ENCODE measurements at regions not wholly inside any gene's neighbourhood (a gene's known extent, or its start where the extent isn't known, plus 50 kb on each side); places are given as distances from the start of the nearest gene placed in this dataset.
"Not testable (repeated sequence)": the region's sequence is repeated elsewhere in the genome, so short reads cannot be mapped to it uniquely, and the experiment has no call there.

DNA sequence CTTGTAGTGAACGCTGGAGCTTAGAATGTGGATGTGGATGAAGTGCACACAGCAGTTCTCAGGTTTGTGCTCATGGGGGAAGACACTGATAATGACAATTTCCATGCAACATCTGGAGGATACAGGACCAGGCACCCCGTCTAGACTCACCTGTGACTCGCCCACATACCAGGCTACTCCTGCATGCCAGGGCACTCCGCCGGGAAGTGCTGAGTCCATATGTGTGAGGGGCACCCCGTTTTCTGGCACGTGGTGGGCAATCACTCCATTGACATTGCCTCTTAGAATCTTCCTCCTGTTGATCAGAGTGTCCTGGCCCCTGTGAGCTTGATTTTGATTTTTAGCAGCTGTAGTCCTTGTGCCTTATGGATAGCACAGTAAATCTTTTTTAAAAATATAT is 90.9 kb upstream of the LRPAP1 start:
- H3K27me3 ChIP-seq (ENCODE audit: control insufficient read depth in 1 of 2, insufficient read depth in 2 of 2, low read length in 2 of 2), result no peaks in the 10 kb centered on the region
- H3K4me3 ChIP-seq (ENCODE audit: low read depth in 1 of 2, low read length in 2 of 2), result no peak overlapping the region
- WGBS, 2 donors, result 69 to 76% methylated on average over 7 of the region's 7 CpGs
- H3K36me3 ChIP-seq (ENCODE audit: control insufficient read depth in 2 of 2, insufficient read depth in 2 of 2, low read length in 1 of 2), result no peaks in the 10 kb centered on the region
- H3K4me1 ChIP-seq (ENCODE audit: control insufficient read depth in 2 of 2, insufficient read depth in 2 of 2, low read length in 1 of 2), result no peaks in the 10 kb centered on the region
- H3K27ac ChIP-seq (ENCODE audit: low read depth in 2 of 2, low read length in 1 of 2), result no peak overlapping the region
- H3K9me3 ChIP-seq (ENCODE audit: control insufficient read depth in 2 of 2, insufficient read depth in 1 of 2, low read depth in 1 of 2, low read length in 1 of 2), result no peaks in the 10 kb centered on the region

DNA sequence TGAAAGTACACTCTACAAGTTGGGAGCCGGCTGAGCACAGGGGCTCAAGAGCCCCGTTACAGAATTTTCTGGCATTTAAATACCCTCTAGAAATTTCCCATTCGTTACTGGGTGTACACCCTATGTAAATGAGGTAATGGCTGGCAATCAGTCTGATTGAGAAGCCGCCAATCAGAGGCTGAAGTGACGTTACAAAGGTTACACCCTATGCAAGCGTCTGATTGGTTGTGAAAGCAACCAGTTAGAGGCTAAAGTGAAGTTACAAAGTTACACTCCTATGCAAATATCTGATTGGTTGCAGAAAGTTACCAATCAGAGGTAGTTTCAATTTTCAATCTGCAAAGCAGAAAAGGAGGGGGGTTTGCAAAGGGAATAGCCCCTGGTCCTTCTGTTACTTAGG is 88.1 kb upstream of the LRPAP1 start:
- WGBS, 2 donors, result 49 to 51% methylated on average over 6 of the region's 6 CpGs
- not testable (repeated sequence) for H3K27me3 ChIP-seq (ENCODE audit: control insufficient read depth in 1 of 2, insufficient read depth in 2 of 2, low read length in 2 of 2); H3K4me3 ChIP-seq (ENCODE audit: low read depth in 1 of 2, low read length in 2 of 2); H3K4me1 ChIP-seq (ENCODE audit: control insufficient read depth in 2 of 2, insufficient read depth in 2 of 2, low read length in 1 of 2); H3K27ac ChIP-seq (ENCODE audit: low read depth in 2 of 2, low read length in 1 of 2); H3K9me3 ChIP-seq (ENCODE audit: control insufficient read depth in 2 of 2, insufficient read depth in 1 of 2, low read depth in 1 of 2, low read length in 1 of 2); H3K36me3 ChIP-seq (ENCODE audit: control insufficient read depth in 2 of 2, insufficient read depth in 2 of 2, low read length in 1 of 2)

GRCh38 chr4:3619698-3620097 is 87.5 kb upstream of the LRPAP1 start:
- H3K27ac ChIP-seq (ENCODE audit: low read depth in 2 of 2, low read length in 1 of 2); H3K9me3 ChIP-seq (ENCODE audit: control insufficient read depth in 2 of 2, insufficient read depth in 1 of 2, low read depth in 1 of 2, low read length in 1 of 2); H3K4me3 ChIP-seq (ENCODE audit: low read depth in 1 of 2, low read length in 2 of 2); H3K27me3 ChIP-seq (ENCODE audit: control insufficient read depth in 1 of 2, insufficient read depth in 2 of 2, low read length in 2 of 2); H3K4me1 ChIP-seq (ENCODE audit: control insufficient read depth in 2 of 2, insufficient read depth in 2 of 2, low read length in 1 of 2); H3K36me3 ChIP-seq (ENCODE audit: control insufficient read depth in 2 of 2, insufficient read depth in 2 of 2, low read length in 1 of 2): not testable (repeated sequence)
- WGBS, 2 donors, result 83 to 88% methylated on average over 4 of the region's 4 CpGs

DNA sequence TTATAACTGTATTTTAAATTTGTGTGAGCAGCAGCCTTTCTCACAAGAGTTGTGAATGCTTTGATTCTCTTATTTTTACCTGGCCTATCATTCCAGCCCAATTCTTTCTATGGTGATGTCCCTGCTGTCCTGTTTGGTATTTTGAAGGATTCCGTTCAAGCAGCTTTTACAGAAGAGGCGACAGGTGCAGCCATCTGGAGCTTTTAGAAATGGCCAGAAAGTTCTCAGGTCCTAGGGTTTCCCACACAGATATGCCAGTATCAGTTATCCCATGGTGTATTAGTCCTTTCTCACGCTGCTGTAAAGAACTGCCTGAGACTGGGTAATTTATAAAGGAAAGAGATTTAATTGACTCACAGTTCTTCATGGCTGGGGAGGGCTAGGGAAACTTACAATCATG is 86.1 kb upstream of the LRPAP1 start:
- not testable (repeated sequence) for H3K27me3 ChIP-seq (ENCODE audit: control insufficient read depth in 1 of 2, insufficient read depth in 2 of 2, low read length in 2 of 2); H3K36me3 ChIP-seq (ENCODE audit: control insufficient read depth in 2 of 2, insufficient read depth in 2 of 2, low read length in 1 of 2); H3K27ac ChIP-seq (ENCODE audit: low read depth in 2 of 2, low read length in 1 of 2); H3K4me1 ChIP-seq (ENCODE audit: control insufficient read depth in 2 of 2, insufficient read depth in 2 of 2, low read length in 1 of 2); H3K9me3 ChIP-seq (ENCODE audit: control insufficient read depth in 2 of 2, insufficient read depth in 1 of 2, low read depth in 1 of 2, low read length in 1 of 2); H3K4me3 ChIP-seq (ENCODE audit: low read depth in 1 of 2, low read length in 2 of 2)
- 77 to 81% methylated on average over 3 of the region's 3 CpGs for WGBS, 2 donors

- WGBS, 2 donors, result 78 to 80% methylated on average over 40 of the region's 40 CpGs
- no peaks in the 10 kb centered on the region for H3K36me3 ChIP-seq (ENCODE audit: control insufficient read depth in 2 of 2, insufficient read depth in 2 of 2, low read length in 1 of 2)
- no peaks in the 10 kb centered on the region for H3K4me1 ChIP-seq (ENCODE audit: control insufficient read depth in 2 of 2, insufficient read depth in 2 of 2, low read length in 1 of 2)
- H3K27me3 ChIP-seq (ENCODE audit: control insufficient read depth in 1 of 2, insufficient read depth in 2 of 2, low read length in 2 of 2), result no peaks in the 10 kb centered on the region
- no peak overlapping the region for H3K27ac ChIP-seq (ENCODE audit: low read depth in 2 of 2, low read length in 1 of 2)
- no peak overlapping the region for H3K4me3 ChIP-seq (ENCODE audit: low read depth in 1 of 2, low read length in 2 of 2)
- peaks cover 3 to 5% of the 10 kb centered on the region in 2 donors for H3K9me3 ChIP-seq (ENCODE audit: control insufficient read depth in 2 of 2, insufficient read depth in 1 of 2, low read depth in 1 of 2, low read length in 1 of 2)
Observed at GRCh38 chr4:3615386-3616286, 83.4 kb upstream of the LRPAP1 start.

DNA sequence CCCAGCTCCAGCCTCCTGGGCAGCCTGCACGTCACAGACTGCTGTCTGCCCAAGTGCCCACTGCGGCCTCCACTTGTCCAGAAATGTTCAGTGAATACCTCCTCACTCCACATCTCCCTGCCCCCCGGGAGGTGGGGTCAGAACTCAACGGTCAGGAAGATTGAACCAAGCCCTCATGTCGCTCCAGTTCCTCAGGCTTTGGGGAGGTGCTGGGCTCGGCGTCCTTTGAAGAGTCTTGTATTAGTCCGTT is 82.4 kb upstream of the LRPAP1 start:
- 81 to 85% methylated on average over 8 of the region's 8 CpGs for WGBS, 2 donors
- peaks cover 3 to 5% of the 10 kb centered on the region in 2 donors for H3K9me3 ChIP-seq (ENCODE audit: control insufficient read depth in 2 of 2, insufficient read depth in 1 of 2, low read depth in 1 of 2, low read length in 1 of 2)
- no peak overlapping the region for H3K27ac ChIP-seq (ENCODE audit: low read depth in 2 of 2, low read length in 1 of 2)
- no peaks in the 10 kb centered on the region for H3K36me3 ChIP-seq (ENCODE audit: control insufficient read depth in 2 of 2, insufficient read depth in 2 of 2, low read length in 1 of 2)
- H3K4me1 ChIP-seq (ENCODE audit: control insufficient read depth in 2 of 2, insufficient read depth in 2 of 2, low read length in 1 of 2), result no peaks in the 10 kb centered on the region
- H3K4me3 ChIP-seq (ENCODE audit: low read depth in 1 of 2, low read length in 2 of 2), result no peak overlapping the region
- H3K27me3 ChIP-seq (ENCODE audit: control insufficient read depth in 1 of 2, insufficient read depth in 2 of 2, low read length in 2 of 2), result no peaks in the 10 kb centered on the region

DNA sequence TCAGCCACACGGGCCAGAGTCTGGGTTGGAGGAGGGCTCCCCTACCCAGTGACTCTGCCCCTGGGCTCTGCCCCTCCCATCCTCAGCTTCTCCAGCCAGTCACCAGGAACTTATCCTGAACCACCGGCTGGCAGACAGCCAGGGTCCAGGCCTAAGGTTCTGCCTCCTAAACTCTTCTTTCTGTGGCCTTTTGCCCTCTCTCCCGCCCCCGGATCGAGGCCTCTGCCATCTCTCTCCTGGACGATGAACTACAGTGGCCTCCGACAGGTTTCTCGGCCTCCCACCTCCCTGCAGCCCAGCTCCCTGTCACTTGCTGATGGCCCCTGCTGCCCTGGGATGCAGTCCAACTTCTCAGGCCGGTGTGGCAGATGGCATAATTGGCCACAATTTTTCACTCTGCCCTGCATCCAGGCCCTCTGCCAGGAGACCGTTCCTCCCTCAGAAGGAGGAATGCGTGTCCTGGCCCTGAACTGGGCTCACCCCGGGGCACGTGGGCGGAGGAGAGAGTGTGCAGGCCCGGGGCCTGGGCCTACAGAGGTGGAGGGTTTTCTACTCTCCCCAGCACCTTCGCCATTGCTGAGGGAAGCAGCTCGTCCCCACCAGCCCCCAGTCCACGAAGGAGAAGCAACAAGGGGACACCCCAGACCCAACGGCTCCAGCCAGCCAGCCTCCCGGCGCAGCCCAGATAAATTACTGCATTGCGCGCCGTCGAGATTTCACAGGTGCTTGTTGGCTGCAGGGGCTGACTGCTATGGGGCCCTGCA is 81.9 kb upstream of the LRPAP1 start:
- Histone ChIP-seq H3K36me3 (ENCODE audit: control insufficient read depth in 2 of 2, insufficient read depth in 2 of 2, low read length in 1 of 2) (no peaks in the 10 kb centered on the region), H3K27ac (ENCODE audit: low read depth in 2 of 2, low read length in 1 of 2) (no peak overlapping the region), H3K27me3 (ENCODE audit: control insufficient read depth in 1 of 2, insufficient read depth in 2 of 2, low read length in 2 of 2) (no peaks in the 10 kb centered on the region), H3K4me3 (ENCODE audit: low read depth in 1 of 2, low read length in 2 of 2) (no peak overlapping the region), H3K4me1 (ENCODE audit: control insufficient read depth in 2 of 2, insufficient read depth in 2 of 2, low read length in 1 of 2) (no peaks in the 10 kb centered on the region), H3K9me3 (ENCODE audit: control insufficient read depth in 2 of 2, insufficient read depth in 1 of 2, low read depth in 1 of 2, low read length in 1 of 2) (peaks cover 3 to 5% of the 10 kb centered on the region in 2 donors)
- WGBS, 2 donors, result 61 to 63% methylated on average over 25 of the region's 25 CpGs

DNA sequence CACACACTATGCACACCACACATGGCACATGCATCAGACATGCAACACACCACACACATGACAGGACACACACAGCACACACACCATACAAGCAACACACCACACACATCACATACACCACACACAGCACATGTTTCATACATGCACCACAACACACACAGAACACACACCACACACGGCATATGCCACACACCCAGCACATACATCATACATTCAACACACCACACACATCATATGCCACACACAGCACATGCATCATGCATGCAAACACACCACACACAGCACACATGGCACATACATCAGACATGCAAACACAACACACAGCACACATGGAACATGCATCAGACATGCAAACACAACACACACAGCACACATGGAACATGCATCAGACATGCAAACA is 80.7 kb upstream of the LRPAP1 start:
- H3K4me3 ChIP-seq (ENCODE audit: low read depth in 1 of 2, low read length in 2 of 2), result no peak overlapping the region
- WGBS, 2 donors, result 89% methylated on average over 1 of the region's 1 CpG
- H3K9me3 ChIP-seq (ENCODE audit: control insufficient read depth in 2 of 2, insufficient read depth in 1 of 2, low read depth in 1 of 2, low read length in 1 of 2), result peaks cover 3 to 5% of the 10 kb centered on the region in 2 donors
- no peaks in the 10 kb centered on the region for H3K4me1 ChIP-seq (ENCODE audit: control insufficient read depth in 2 of 2, insufficient read depth in 2 of 2, low read length in 1 of 2)
- H3K27ac ChIP-seq (ENCODE audit: low read depth in 2 of 2, low read length in 1 of 2), result no peak overlapping the region
- no peaks in the 10 kb centered on the region for H3K36me3 ChIP-seq (ENCODE audit: control insufficient read depth in 2 of 2, insufficient read depth in 2 of 2, low read length in 1 of 2)
- no peaks in the 10 kb centered on the region for H3K27me3 ChIP-seq (ENCODE audit: control insufficient read depth in 1 of 2, insufficient read depth in 2 of 2, low read length in 2 of 2)

- Histone ChIP-seq H3K4me3 (ENCODE audit: low read depth in 1 of 2, low read length in 2 of 2) (no peak overlapping the region), H3K27ac (ENCODE audit: low read depth in 2 of 2, low read length in 1 of 2) (no peak overlapping the region), H3K27me3 (ENCODE audit: control insufficient read depth in 1 of 2, insufficient read depth in 2 of 2, low read length in 2 of 2) (no peaks in the 10 kb centered on the region), H3K36me3 (ENCODE audit: control insufficient read depth in 2 of 2, insufficient read depth in 2 of 2, low read length in 1 of 2) (no peaks in the 10 kb centered on the region), H3K4me1 (ENCODE audit: control insufficient read depth in 2 of 2, insufficient read depth in 2 of 2, low read length in 1 of 2) (no peaks in the 10 kb centered on the region), H3K9me3 (ENCODE audit: control insufficient read depth in 2 of 2, insufficient read depth in 1 of 2, low read depth in 1 of 2, low read length in 1 of 2) (peaks cover 3 to 5% of the 10 kb centered on the region in 2 donors)
- 69 to 88% methylated on average over 4 of the region's 4 CpGs for WGBS, 2 donors
Observed at GRCh38 chr4:3612281-3612680, 80.1 kb upstream of the LRPAP1 start.

DNA sequence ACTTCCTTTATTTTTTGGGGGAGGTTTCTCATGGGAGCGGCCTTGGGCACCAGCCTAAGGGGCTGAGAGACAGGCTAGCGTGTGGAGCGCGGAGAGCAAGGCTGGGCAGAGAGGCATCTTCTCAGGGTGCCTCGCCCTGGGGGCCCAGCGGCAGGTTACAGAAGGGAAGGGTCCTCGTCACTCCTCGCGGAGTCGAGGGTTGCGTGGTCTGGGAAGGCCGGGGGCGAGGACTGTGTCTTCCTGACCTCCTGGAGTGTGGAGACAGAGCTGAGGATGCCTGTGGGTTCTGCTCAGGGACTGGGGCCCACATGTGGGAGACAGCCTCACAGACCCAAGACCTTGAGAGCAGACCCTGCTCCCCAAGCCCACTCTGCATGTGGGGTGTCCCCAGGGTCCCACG is 79.6 kb upstream of the LRPAP1 start:
- Histone ChIP-seq H3K27me3 (ENCODE audit: control insufficient read depth in 1 of 2, insufficient read depth in 2 of 2, low read length in 2 of 2) (no peaks in the 10 kb centered on the region), H3K4me1 (ENCODE audit: control insufficient read depth in 2 of 2, insufficient read depth in 2 of 2, low read length in 1 of 2) (no peaks in the 10 kb centered on the region), H3K9me3 (ENCODE audit: control insufficient read depth in 2 of 2, insufficient read depth in 1 of 2, low read depth in 1 of 2, low read length in 1 of 2) (peaks cover 3 to 5% of the 10 kb centered on the region in 2 donors), H3K27ac (ENCODE audit: low read depth in 2 of 2, low read length in 1 of 2) (no peak overlapping the region), H3K4me3 (ENCODE audit: low read depth in 1 of 2, low read length in 2 of 2) (no peak overlapping the region), H3K36me3 (ENCODE audit: control insufficient read depth in 2 of 2, insufficient read depth in 2 of 2, low read length in 1 of 2) (no peaks in the 10 kb centered on the region)
- WGBS, 2 donors, result 87 to 89% methylated on average over 14 of the region's 14 CpGs
